ENCODE measurements at regions not wholly inside any gene's neighbourhood (a gene's known extent, or its start where the extent isn't known, plus 50 kb on each side); places are given as distances from the start of the nearest gene placed in this dataset.

DNA sequence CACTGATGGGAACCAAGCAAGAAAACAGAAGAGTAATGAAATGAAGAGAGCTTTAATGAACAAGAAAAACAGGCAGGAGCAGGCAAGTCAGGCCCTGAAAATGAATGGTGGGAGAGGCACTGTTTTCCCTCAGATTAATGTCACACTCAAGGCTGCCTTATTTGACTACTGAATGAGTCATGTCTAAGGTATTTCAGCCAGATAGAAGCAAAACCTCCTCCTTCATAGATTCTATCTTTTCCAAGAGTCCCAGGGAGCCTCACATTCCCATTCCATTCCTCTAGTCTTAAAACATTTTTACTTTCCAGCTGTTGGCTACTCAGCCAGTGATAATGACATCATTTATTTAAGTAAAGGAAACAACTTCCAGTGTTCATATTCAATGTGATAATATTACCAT lies 228.4 kb upstream of the NRIP1 start:
- TF ChIP-seq, protein P1, sequence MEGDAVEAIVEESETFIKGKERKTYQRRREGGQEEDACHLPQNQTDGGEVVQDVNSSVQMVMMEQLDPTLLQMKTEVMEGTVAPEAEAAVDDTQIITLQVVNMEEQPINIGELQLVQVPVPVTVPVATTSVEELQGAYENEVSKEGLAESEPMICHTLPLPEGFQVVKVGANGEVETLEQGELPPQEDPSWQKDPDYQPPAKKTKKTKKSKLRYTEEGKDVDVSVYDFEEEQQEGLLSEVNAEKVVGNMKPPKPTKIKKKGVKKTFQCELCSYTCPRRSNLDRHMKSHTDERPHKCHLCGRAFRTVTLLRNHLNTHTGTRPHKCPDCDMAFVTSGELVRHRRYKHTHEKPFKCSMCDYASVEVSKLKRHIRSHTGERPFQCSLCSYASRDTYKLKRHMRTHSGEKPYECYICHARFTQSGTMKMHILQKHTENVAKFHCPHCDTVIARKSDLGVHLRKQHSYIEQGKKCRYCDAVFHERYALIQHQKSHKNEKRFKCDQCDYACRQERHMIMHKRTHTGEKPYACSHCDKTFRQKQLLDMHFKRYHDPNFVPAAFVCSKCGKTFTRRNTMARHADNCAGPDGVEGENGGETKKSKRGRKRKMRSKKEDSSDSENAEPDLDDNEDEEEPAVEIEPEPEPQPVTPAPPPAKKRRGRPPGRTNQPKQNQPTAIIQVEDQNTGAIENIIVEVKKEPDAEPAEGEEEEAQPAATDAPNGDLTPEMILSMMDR (IDR thresholded peaks at IDR 0.05): no peak
- TF ChIP-seq POLR2A (IDR thresholded peaks at IDR 0.05): no peak

All from heart left ventricle (tissue), 13 donors.